ENCODE measurements at regions not wholly inside any gene's neighbourhood (a gene's known extent, or its start where the extent isn't known, plus 50 kb on each side); places are given as distances from the start of the nearest gene placed in this dataset.

- TF ChIP-seq, protein P1, sequence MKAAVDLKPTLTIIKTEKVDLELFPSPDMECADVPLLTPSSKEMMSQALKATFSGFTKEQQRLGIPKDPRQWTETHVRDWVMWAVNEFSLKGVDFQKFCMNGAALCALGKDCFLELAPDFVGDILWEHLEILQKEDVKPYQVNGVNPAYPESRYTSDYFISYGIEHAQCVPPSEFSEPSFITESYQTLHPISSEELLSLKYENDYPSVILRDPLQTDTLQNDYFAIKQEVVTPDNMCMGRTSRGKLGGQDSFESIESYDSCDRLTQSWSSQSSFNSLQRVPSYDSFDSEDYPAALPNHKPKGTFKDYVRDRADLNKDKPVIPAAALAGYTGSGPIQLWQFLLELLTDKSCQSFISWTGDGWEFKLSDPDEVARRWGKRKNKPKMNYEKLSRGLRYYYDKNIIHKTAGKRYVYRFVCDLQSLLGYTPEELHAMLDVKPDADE (IDR thresholded peaks at IDR 0.05): no peak
- TF ChIP-seq ZNF114 (CRISPR knock-in tag; IDR thresholded peaks at IDR 0.05) (no peak), JUNB (IDR thresholded peaks at IDR 0.05; ENCODE audit: unreplicated experiment) (no peak), EZH2phosphoT487 (IDR thresholded peaks at IDR 0.05; ENCODE audit: unreplicated experiment) (no peak), REST (IDR thresholded peaks at IDR 0.05; ENCODE audit: unreplicated experiment) (no peak)
Observed at GRCh38 chr13:39864221-39864620, 208.8 kb downstream of the COG6 start (continued).

- Histone ChIP-seq H3K4me1 (ENCODE audit: insufficient read depth) (peaks cover 3% of the 10 kb centered on the region; the same call in 1 of the 2 replicates), H3K4me3 (no peak overlapping the region), H3K9me2 (ENCODE audit: insufficient read depth) (peaks cover 8% of the 10 kb centered on the region; the same call in 1 of the 2 replicates), H2AFZ (no peak overlapping the region), H3K4me2 (no peak overlapping the region), H3F3A (replicated peaks; ENCODE audit: low read depth) (no peaks in the 10 kb centered on the region), H3K79me2 (replicated peaks; ENCODE audit: insufficient read depth) (no peaks in the 10 kb centered on the region), H4K20me1 (replicated peaks; ENCODE audit: insufficient read depth) (no peaks in the 10 kb centered on the region), H3K36me3 (ENCODE audit: insufficient read depth) (no peaks in the 10 kb centered on the region), H3K27me3 (ENCODE audit: insufficient read depth) (no peaks in the 10 kb centered on the region), H3K27ac (ENCODE audit: low read depth) (no peak overlapping the region)
- Mint-ChIP-seq H3K4me3 (no peak overlapping the region), H3K27me3 (ENCODE audit: insufficient read depth, low read depth, poor library complexity) (no peaks in the 10 kb centered on the region), H3K4me1 (0 out of 3 replicates have a peak, but pooled peaks cover 2% of the 10 kb centered on the region), H3K27ac (no peak overlapping the region), H3K36me3 (ENCODE audit: low read depth) (no peaks in the 10 kb centered on the region), H3K9me3 (no peaks in the 10 kb centered on the region)
- no peak for TF ChIP-seq EZH2 (IDR thresholded peaks at IDR 0.05; ENCODE audit: low read depth, unreplicated experiment)
- TF ChIP-seq POLR2AphosphoS5 (IDR thresholded peaks at IDR 0.05; ENCODE audit: low read depth): no peak
- TF ChIP-seq EZH2phosphoT487 (IDR thresholded peaks at IDR 0.05; ENCODE audit: unreplicated experiment): no peak
- TF ChIP-seq STAT1 (IDR thresholded peaks at IDR 0.05; ENCODE audit: unreplicated experiment): no peak
- TF ChIP-seq ZNF331 (CRISPR knock-in tag; IDR thresholded peaks at IDR 0.05; ENCODE audit: low read depth): no peak
- TF ChIP-seq CREB1 (CRISPR knock-in tag; IDR thresholded peaks at IDR 0.05; ENCODE audit: low read depth): no peak
- no peak for TF ChIP-seq JUNB (IDR thresholded peaks at IDR 0.05; ENCODE audit: unreplicated experiment)
- no peak for ATAC-seq
- no peak for DNase-seq (ENCODE audit: low spot score)
Observed at GRCh38 chr13:39866722-39867121, 211.3 kb downstream of the COG6 start.

DNA sequence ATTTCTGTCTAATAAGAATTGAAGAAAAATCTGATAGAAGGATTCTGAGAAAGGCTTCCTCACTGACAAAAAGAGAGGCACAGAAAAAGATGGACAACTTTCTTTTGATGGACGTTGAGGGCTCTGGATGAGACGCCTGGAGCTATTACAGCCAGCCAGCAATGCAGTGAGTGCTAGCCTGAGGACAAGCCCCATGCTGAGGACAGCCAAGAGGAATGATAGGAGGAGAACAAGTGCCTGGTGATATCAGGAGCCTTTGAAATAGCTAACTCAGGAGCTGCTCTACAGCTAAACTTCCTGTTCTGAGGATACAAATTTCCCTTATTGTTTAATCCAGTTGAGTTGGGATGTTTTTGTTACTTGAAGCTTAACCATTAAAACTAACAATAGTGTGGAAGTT, 212.3 kb downstream of the COG6 start:
- H3K27me3 ChIP-seq (ENCODE audit: insufficient read depth): no peaks in the 10 kb centered on the region
- H3K27me3 Mint-ChIP-seq (ENCODE audit: insufficient read depth, low read depth, poor library complexity): no peaks in the 10 kb centered on the region
- H4K20me1 ChIP-seq (replicated peaks; ENCODE audit: insufficient read depth): no peaks in the 10 kb centered on the region
- no peak overlapping the region for H2AFZ ChIP-seq
- H3K4me2 ChIP-seq: no peak overlapping the region
- H3K9me3 Mint-ChIP-seq: no peaks in the 10 kb centered on the region
- no peaks in the 10 kb centered on the region for H3K36me3 Mint-ChIP-seq (ENCODE audit: low read depth)
- H3F3A ChIP-seq (replicated peaks; ENCODE audit: low read depth): no peaks in the 10 kb centered on the region
- no peak overlapping the region for H3K27ac ChIP-seq (ENCODE audit: low read depth)
- no peaks in the 10 kb centered on the region for H3K79me2 ChIP-seq (replicated peaks; ENCODE audit: insufficient read depth)
- H3K9me2 ChIP-seq (ENCODE audit: insufficient read depth): no peaks in the 10 kb centered on the region
- no peak overlapping the region for H3K27ac Mint-ChIP-seq
- no peak overlapping the region for H3K4me3 ChIP-seq
- H3K4me3 Mint-ChIP-seq: no peak overlapping the region
- ATAC-seq (no peak; the same call in 2 of the 3 replicates), DNase-seq (ENCODE audit: low spot score) (no peak)
- 0 out of 3 replicates have a peak, but pooled peaks cover 2% of the 10 kb centered on the region for H3K4me1 Mint-ChIP-seq
- H3K4me1 ChIP-seq (ENCODE audit: insufficient read depth): peaks cover 3% of the 10 kb centered on the region; the same call in 1 of the 2 replicates
- no peaks in the 10 kb centered on the region for H3K36me3 ChIP-seq (ENCODE audit: insufficient read depth)
- TF ChIP-seq EZH2 (IDR thresholded peaks at IDR 0.05; ENCODE audit: low read depth, unreplicated experiment) (no peak), STAT1 (IDR thresholded peaks at IDR 0.05; ENCODE audit: unreplicated experiment) (no peak)

All from GM23338 (cell line).